Stimulated activated CD8-positive, alpha-beta memory T cell treated with anti-CD3 and anti-CD28 coated beads, Interleukin-2, amount 100 ng/mL, for 48 hours (primary cell): ENCODE measurements at regions not wholly inside any gene's neighbourhood (a gene's known extent, or its start where the extent isn't known, plus 50 kb on each side); places are given as distances from the start of the nearest gene placed in this dataset.

ENCODE experiments used
- DNase-seq, 2 donors: peaks; one replicate each; pipeline ENCODE4 v3.0.0-alpha.2; 2020; ENCODE audit warnings: low read depth in 2 of 2

DNA sequence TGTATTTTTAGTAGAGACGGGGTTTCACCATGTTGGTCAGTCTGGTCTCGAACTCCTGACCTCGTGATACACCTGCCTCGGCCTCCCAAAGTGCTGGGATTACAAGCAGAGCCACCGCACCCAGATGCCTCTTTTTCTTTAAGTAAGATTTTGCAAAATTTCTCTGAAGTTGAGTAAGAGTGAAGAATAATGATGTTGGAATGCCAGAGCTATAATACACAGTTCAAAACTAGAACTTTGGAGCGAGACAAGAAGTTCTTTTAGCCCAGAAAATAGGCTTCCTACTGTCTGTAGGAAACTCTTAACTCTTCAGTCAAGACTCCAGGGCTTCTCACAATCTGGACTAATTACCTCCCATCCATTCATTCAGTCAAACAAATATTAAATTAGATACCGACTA is 51.4 kb downstream of the MARCHF4 start:
- no peak for DNase-seq

- DNase-seq: no peak
These were observed 52.5 kb downstream of the MARCHF4 start for GRCh38 chr2:216319771-216320170.

- no peak for DNase-seq
These were observed 53.8 kb downstream of the MARCHF4 start for GRCh38 chr2:216318521-216318874.

GRCh38 chr2:216317831-216318520 is 54.3 kb downstream of the MARCHF4 start:
- no peak for DNase-seq

GRCh38 chr2:216316743-216317142 is 55.5 kb downstream of the MARCHF4 start:
- DNase-seq: no peak

GRCh38 chr2:216315802-216316603 is 56.3 kb downstream of the MARCHF4 start:
- no peak for DNase-seq

DNA sequence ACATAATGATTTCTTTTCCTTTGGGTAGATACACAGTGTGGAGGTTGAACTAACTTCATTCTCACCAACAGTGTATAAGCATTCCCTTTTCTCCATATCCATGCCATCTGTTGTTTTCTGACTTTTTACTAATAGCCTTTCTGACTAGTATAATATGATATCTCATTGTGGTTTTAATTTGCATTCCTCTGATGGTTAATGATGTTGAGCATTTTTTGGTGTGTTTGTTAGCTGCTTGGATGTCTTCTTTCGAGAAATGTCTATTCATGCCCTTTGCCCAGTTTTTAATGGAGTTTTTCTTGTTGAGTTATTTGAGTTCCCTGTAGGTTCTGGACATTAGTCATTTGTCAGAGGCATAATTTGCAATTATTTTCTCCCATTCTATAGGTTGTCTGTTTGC is 59.8 kb downstream of the MARCHF4 start:
- DNase-seq: no peak

DNA sequence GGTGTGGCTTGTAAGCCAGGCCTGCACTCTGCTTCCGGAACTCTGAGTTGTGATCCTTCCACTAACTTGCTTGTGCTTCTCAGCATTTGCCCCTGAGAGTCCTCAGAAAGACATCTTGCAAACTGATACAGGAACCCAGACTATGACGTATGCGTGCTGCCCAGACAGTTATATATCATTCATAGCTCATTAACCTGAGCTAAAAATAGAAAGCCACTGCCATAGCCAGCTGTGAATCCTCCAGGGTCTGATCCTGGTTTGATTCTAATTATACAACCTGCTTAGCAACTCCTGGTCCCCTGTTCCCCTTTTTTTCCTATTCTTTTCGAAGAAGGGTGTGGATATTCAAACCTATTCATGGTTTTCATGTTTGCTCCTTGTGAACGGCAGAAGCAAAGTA is 63.7 kb downstream of the MARCHF4 start:
- no peak for DNase-seq

- no peak for DNase-seq
These were observed 64.8 kb downstream of the MARCHF4 start for GRCh38 chr2:216307496-216307895.

DNA sequence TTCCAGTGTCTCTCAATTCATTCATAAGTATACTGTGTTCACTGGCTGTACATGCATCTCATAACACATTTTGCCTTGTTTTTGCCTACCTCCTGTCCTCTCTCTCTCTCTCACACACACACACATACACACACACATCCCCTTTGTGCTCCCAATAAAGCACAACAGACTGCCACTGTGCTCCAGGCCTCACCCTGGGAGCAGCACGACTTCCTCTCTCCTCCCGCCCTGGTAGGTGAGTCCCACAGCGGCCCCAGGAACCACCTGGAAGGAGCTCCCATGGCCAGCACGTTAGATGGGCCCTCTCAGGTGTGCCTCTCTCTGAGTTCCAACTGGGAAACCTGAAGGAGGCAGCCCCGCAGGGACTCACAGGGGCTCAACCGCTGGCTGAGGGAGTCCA is 65.4 kb downstream of the MARCHF4 start:
- DNase-seq: no peak

DNA sequence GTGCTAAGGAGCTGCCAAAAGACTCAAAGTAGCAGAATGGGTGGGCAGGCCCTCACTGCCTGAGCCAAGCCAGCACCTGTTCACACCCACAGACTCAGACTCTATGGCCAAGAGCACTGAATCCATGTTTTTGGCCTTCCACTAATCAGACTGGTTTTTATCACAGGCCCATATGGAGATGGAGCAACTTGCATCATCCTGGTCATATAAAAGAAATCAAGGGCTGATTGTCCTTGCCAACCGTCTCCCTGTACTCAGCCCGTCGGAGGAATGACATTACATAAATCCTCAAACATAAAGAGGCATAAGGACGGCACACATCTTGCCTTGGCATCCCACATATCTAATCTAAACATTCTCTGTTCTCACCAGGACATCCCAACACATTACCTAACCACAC is 66.7 kb downstream of the MARCHF4 start:
- no peak for DNase-seq

DNA sequence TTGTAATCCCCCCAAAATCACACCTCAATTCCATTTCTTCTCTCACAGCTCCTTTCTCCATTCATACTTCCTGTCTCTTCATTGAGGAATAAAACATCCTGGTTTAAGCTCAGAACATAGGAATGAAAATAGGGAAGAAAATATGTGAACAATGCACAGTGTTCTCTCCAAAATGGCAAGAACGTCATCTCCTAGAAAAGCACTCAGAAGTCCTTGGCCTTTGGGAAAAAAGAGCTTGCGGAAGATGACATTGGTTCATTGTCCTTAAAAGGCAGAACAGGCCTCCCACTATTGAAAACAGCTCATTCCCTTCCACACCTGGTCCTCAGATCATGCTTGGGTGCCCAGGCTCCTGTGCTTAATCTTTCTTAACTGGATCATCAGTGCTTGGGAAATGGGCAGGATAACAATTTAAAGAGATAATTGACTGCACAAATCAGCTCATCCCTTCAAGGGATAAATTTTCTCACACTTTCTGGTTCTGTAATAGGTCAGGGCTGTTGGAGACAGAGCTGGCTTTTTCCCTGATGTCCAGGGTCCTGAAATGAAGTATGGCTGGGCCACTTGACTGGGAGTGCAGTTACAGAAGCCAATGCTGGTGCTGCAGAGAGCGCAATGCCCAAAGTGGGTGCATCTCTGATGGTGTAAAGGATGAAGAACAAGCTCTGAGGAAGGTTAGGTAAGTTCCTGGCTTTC is 69.2 kb downstream of the MARCHF4 start:
- DNase-seq: no peak

DNA sequence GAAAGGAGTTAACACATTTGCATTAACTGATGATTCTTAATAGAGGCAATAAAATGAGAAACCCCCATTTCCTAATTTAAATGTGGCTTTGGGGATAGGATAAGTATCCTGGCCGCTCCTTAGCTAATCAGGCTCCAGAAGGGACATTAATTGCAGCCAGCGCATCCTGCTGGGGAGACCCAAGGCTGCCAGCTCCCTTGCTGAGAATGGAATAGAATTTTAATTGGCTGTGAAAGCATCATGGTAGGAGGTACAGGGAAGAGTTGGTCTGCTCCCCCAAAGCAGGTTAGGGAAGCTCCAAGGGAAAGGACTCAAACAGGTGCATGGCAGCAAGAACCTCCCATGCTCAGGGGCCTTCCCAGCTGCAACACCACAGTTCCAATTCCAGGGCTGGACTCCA is 71.4 kb downstream of the MARCHF4 start:
- no peak for DNase-seq

DNA sequence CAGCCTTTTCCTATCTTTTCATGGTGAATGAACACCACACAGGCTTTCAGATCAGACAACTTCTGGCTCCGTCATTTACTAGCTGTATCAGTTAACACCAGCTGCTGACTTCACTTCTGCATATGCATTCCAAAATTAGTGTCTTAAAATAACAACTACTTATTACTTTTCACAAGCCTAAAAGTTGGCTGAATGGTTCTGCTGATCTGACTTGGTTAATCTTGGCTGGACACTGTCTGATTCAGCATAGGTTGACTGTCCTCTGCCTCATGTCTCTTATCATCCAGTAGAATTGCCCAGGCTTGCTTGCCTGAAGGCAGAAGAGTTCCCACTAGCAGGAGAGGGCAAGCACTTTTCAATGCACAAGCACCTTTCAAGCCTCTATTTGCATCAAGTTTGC is 72.7 kb downstream of the MARCHF4 start:
- no peak for DNase-seq

DNA sequence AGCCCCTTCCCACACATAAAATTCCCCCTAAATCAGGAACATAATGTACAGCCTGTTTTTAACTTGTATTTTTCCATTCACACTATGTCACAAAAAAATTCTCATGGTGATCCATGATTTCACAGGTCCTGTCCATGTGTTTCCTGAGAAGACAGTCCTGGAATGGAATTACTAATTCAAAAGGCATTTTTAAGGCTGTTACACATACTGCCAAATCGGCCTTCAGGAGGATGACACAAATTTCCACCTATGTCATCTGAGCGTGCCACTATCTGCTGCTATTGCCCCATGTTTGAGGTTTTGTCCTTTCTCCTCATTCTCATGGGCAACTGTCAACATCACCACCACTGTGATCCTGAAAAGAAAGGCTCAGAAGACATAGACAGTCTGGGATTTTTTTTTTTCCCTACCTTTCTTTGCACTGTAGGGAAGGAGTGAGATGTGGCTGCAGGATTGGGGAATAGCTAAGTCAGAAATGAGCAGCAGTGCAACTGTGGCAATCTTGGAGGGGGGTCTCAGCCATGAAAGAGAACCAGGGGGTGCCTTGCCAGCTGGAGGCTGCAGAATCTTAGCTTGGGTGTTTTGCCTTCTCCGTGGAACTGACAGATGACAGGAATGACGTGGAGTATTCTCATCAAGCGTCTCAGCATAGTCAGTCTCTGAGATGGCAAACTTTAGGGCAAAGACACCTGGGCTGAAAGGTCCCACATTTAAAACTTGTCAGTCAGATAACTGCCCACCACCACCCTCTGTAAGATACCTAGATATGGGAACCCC is 73.4 kb downstream of the MARCHF4 start:
- DNase-seq: no peak

DNA sequence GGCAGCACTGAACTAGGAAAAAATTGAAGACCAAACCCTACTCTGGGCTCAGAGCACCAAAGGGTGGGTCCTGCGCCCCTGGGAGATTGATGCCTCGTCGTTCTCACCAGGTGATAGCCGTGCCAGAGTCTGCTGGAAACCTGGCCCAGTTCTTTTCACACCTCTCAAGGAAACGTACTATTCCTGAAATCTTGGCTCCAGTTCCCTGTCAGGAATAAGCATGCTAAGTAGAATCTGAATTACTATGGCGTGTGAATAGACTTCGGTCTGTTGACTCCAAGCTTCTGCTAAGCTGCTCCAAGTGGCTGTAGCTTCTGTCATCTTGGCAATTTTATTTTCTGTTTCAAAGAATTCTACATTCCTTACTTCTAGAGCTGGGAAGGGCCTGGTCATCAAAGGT is 75.4 kb downstream of the MARCHF4 start:
- DNase-seq: no peak

DNA sequence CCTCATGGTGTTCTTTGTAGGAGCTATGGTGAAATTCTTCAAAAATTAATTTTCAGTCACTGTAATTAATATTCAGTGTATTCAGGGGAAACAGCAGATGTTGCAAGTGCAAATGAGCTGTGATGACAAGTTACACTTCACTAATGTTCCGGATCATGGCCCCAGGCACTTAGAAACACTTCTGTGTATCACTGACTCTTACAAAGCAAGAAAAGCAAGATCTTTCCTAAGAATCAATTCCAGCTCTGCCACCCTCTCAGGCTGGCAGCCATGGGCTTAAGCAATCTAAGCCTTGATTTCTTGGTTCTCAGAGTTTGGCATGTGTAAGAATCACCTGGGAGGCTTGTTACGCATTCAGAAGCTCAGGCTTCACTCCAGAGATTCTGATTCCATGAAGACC is 78.0 kb downstream of the MARCHF4 start:
- no peak for DNase-seq

DNA sequence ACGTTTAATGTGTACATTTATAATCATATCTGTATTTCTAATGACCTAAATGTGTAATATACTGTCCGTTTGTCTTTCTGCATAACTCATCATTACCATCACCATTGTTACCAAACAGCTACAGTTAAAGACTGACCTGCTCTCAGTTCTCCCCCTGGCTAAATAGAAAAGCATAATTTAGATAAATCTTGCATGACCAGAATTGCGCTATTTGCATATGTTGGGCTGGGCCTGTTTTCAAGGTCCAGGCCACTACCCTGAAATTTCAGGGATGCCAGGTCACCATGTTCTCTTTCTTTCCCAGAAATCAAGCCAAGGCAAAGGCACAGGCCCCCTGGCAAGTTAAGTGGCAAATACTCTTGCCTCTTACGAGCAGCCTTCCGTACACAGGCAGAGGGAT is 78.4 kb downstream of the MARCHF4 start:
- no peak for DNase-seq

GRCh38 chr2:216292886-216293301 is 79.4 kb downstream of the MARCHF4 start:
- no peak for DNase-seq

- DNase-seq: no peak
These were observed 79.8 kb downstream of the MARCHF4 start for GRCh38 chr2:216292475-216292874.

DNA sequence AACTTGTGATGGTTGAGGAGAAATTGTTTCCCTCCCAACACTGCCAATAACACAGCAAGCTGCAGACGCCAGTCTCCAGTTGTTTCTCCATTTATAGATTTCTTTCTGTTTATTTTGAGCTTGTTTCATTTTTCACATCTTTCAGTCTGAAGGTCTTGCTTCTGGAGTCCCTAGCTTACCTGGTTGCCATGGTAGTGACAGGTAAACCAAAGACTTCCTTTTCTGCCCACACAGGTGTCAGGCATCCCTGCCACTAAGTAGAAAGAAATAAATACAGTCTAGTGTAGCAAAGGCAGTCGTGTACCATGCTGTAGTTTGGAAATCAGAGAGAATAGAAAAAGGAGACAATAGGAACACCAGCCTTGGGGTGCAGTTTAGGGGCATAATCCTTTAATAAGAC is 82.8 kb downstream of the MARCHF4 start:
- DNase-seq: no peak

GRCh38 chr2:216287251-216287650 is 85.0 kb downstream of the MARCHF4 start:
- no peak for DNase-seq
